GM12878 (cell line): ENCODE measurements at regions not wholly inside any gene's neighbourhood (a gene's known extent, or its start where the extent isn't known, plus 50 kb on each side); places are given as distances from the start of the nearest gene placed in this dataset.

Experiments used
- ATAC-seq: fragments of 200-7000 bp; cut with Tn5 transposase; 3 replicates; pipeline ENCODE4 v1.9.1; 2020; ENCODE audit warnings: mild to moderate bottlenecking, moderate library complexity
- BruUV-seq: library from RNA; stranded (reverse); fragments of 400-500 nt; replicated peaks from 2 replicates; lab custom pipeline; 2021; lab: Mats Ljungman, UMichigan
- CTCF ChIA-PET: fragments of 300-600 bp; sonication (Branson Sonifier 250); formaldehyde crosslinking; extraction: SDS; loops from one replicate; lab custom pipeline; 2021; ENCODE audit warnings: inconsistent platforms; lab: Yijun Ruan, JAX
- POLR2A ChIA-PET: fragments of 350-600 bp; formaldehyde crosslinking; extraction: SDS; loops from one replicate; lab custom pipeline; 2021; ENCODE audit warnings: inconsistent platforms; lab: Charles Lee
- RAD21 ChIA-PET: fragments of 300-600 bp; sonication (Branson Sonifier 250); formaldehyde crosslinking; loops from one replicate; lab custom pipeline; 2023; ENCODE audit warnings: antibody characterized with exemption; ENCODE audit not compliant: unreplicated experiment; lab: Charles Lee
- SMC1A ChIA-PET: fragments of 300-600 bp; sonication (Branson Sonifier 250); formaldehyde crosslinking; loops from one replicate; lab custom pipeline; 2023; ENCODE audit not compliant: unreplicated experiment, uncharacterized antibody; lab: Charles Lee
- DNase-seq: peaks from one replicate; pipeline ENCODE4 v3.0.0-alpha.2; 2011; ENCODE audit warnings: low read depth, low spot score
- FAIRE-seq: peaks from 3 replicates; lab custom pipeline; 2011; peaks lifted over from hg19 to GRCh38; lab: Jason Lieb, UNC
- H2AFZ ChIP-seq: 2 replicates; pipeline ENCODE4 v1.6.0; 2011; ENCODE audit warnings: low read depth, low read length, control low read depth; ENCODE audit not compliant: control insufficient read depth
- H3K27ac ChIP-seq: 2 replicates; pipeline ENCODE4 v1.5.1; 2011; ENCODE audit warnings: control low read depth; ENCODE audit not compliant: control insufficient read depth, insufficient read depth
- H3K27me3 ChIP-seq, 2 experiments: replicated peaks in 1 of 2; 2 replicates each; pipeline versions ENCODE4 v1.6.0 to v1.6.1; 2011; ENCODE audit warnings: low read length in 1 of 2; ENCODE audit not compliant: control insufficient read depth in 2 of 2, insufficient read depth in 2 of 2
- H3K36me3 ChIP-seq, 2 experiments: 2 replicates each; pipeline ENCODE4 v1.5.1; 2011; ENCODE audit warnings: low read length in 1 of 2; ENCODE audit not compliant: control insufficient read depth in 2 of 2, insufficient read depth in 2 of 2
- H3K4me1 ChIP-seq: 2 replicates; pipeline ENCODE4 v1.6.1; 2011; ENCODE audit warnings: mild to moderate bottlenecking, low read length, moderate library complexity, mixed read lengths; ENCODE audit not compliant: control insufficient read depth, insufficient read depth
- H3K4me2 ChIP-seq: 2 replicates; pipeline ENCODE4 v1.6.0; 2011; ENCODE audit warnings: control low read depth; ENCODE audit not compliant: control insufficient read depth, insufficient read depth
- H3K4me3 ChIP-seq: fragments of 200-600 bp; sonication (generic); 2 replicates; pipeline ENCODE4 v1.5.1; 2016
- H3K79me2 ChIP-seq: 2 replicates; pipeline ENCODE4 v1.6.0; 2011; ENCODE audit warnings: low read length; ENCODE audit not compliant: control insufficient read depth, insufficient read depth
- H3K9ac ChIP-seq: 2 replicates; pipeline ENCODE4 v1.8.0; 2011; ENCODE audit warnings: low read length, control low read depth, mixed read lengths; ENCODE audit not compliant: control insufficient read depth, insufficient read depth
- H3K9me3 ChIP-seq: replicated peaks from 3 replicates; pipeline ENCODE4 v1.5.1; 2011; ENCODE audit warnings: mild to moderate bottlenecking, low read length; ENCODE audit not compliant: control insufficient read depth, insufficient read depth
- H4K20me1 ChIP-seq: 2 replicates; pipeline ENCODE4 v1.6.0; 2011; ENCODE audit not compliant: control insufficient read depth, insufficient read depth
- BACH1 ChIP-seq: fragments of 450-650 bp; IDR thresholded peaks from 2 replicates; pipeline ENCODE4 v1.6.1; 2017; ENCODE audit warnings: mild to moderate bottlenecking, borderline replicate concordance
- DPF2 ChIP-seq: fragments of 450-650 bp; IDR thresholded peaks from 2 replicates; pipeline ENCODE4 v1.6.1; 2017; ENCODE audit warnings: mild to moderate bottlenecking
- EP300 ChIP-seq, 2 experiments: fragments of 150-350 bp in 1 of 2; IDR thresholded peaks; 2 replicates each; pipeline ENCODE4 v1.6.1; 2011 to 2012; ENCODE audit warnings: low read depth in 2 of 2, low read length in 2 of 2, borderline replicate concordance in 1 of 2, improper control_type of control experiment in 1 of 2, inconsistent platforms in 1 of 2; ENCODE audit not compliant: control insufficient read depth in 1 of 2
- HDAC6 ChIP-seq: fragments of 200-600 bp; sonication (generic); IDR thresholded peaks from one replicate; pipeline ENCODE4 v1.8.0; 2017; ENCODE audit warnings: antibody characterized with exemption; ENCODE audit not compliant: unreplicated experiment
- MTA3 ChIP-seq: IDR thresholded peaks from 2 replicates; pipeline ENCODE4 v1.6.1; 2012; ENCODE audit warnings: low read length, inconsistent platforms, borderline replicate concordance
- NRF1 ChIP-seq: conservative IDR thresholded peaks from 2 replicates; pipeline ENCODE4 v1.6.1; 2011; ENCODE audit warnings: mild to moderate bottlenecking, low read depth, low read length, improper control_type of control experiment
- POLR2AphosphoS2 ChIP-seq: IDR thresholded peaks from 2 replicates; pipeline ENCODE4 v1.6.1; 2011; ENCODE audit warnings: low read depth, mild to moderate bottlenecking, low read length, improper control_type of control experiment, moderate library complexity
- RFX5 ChIP-seq: IDR thresholded peaks from 2 replicates; pipeline ENCODE4 v1.6.1; 2011; ENCODE audit warnings: low read depth, low read length, improper control_type of control experiment
- SIN3A ChIP-seq: IDR thresholded peaks from 2 replicates; pipeline ENCODE4 v1.6.1; 2012; ENCODE audit warnings: low read depth, low read length, improper control_type of control experiment
- SIX5 ChIP-seq: IDR thresholded peaks from 2 replicates; pipeline ENCODE4 v1.6.1; 2011; ENCODE audit warnings: mild to moderate bottlenecking, low read depth, low read length, moderate library complexity; ENCODE audit not compliant: severe bottlenecking
- STAT1 ChIP-seq: fragments of 450-650 bp; conservative IDR thresholded peaks from 2 replicates; pipeline ENCODE4 v1.6.1; 2014; ENCODE audit warnings: antibody characterized with exemption, mild to moderate bottlenecking
- TCF12 ChIP-seq: IDR thresholded peaks from 2 replicates; pipeline ENCODE4 v1.6.1; 2011; ENCODE audit warnings: low read depth, mild to moderate bottlenecking, low read length
- YBX1 ChIP-seq: fragments of 450-650 bp; IDR thresholded peaks from 2 replicates; pipeline ENCODE4 v1.6.1; 2016; ENCODE audit warnings: antibody characterized with exemption
- ZBED1 ChIP-seq: IDR thresholded peaks from 2 replicates; pipeline ENCODE4 v1.6.1; 2016; ENCODE audit warnings: borderline replicate concordance
- WGBS: methylation state at CpG from one replicate; pipeline ENCODE4 v1.1.6; 2016; ENCODE audit warnings: low lambda C conversion rate; ENCODE audit not compliant: insufficient replicate concordance, insufficient coverage; ENCODE audit errors: missing lambda C conversion rate; 5-methylcytosine and 5-hydroxymethylcytosine counted together
- in situ Hi-C: fragments of 300-500 bp; cut with MboI; formaldehyde crosslinking; loops from 9 replicates; pipeline ENCODE4 v1.14.3; 2018; ENCODE audit warnings: mixed read lengths
- intact Hi-C: fragments of 100-400 bp; cut with micrococcal nuclease; formaldehyde crosslinking; loops from one replicate; pipeline ENCODE4 v1.14.2; 2022; ENCODE audit not compliant: unreplicated experiment
- TF ChIP-seq, protein P1 (sequence below): IDR thresholded peaks from 2 replicates; pipeline ENCODE4 v1.6.1; 2012; ENCODE audit warnings: mild to moderate bottlenecking, low read depth, low read length
- TF ChIP-seq, protein P2 (sequence below): fragments of 450-650 bp; IDR thresholded peaks from 2 replicates; pipeline ENCODE4 v1.6.1; 2017; ENCODE audit warnings: antibody characterized with exemption, mild to moderate bottlenecking, moderate library complexity

DNA sequence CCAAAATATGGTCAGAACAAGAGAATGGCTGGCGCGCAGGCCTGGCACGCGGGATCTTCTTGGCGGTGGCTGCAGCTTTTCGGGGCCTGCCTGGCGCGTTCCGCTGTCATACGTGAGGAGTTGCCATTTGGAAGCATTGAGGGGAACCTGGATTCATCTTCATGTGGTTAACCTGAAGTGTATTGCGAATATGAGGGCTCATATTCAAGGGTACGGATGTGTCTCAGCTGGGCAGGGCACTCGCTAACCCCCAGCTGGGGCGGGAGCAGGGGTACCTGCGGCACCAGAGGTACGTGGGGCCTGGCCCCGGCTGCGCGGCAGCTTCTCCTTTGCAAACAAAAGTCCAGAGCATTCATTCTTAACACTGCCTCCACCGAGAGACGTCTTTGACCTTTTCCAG lies 605.6 kb downstream of the QKI start:
- Histone ChIP-seq H3K79me2 (no peaks in the 10 kb centered on the region), H3K9me3 (no peaks in the 10 kb centered on the region), H3K4me3 (no peak overlapping the region), H3K4me1 (no peaks in the 10 kb centered on the region), H2AFZ (no peak overlapping the region), H4K20me1 (no peaks in the 10 kb centered on the region), H3K27me3 (no peaks in the 10 kb centered on the region), H3K36me3 (no peaks in the 10 kb centered on the region), H3K4me2 (no peak overlapping the region), H3K27ac (no peak overlapping the region), H3K9ac (no peak overlapping the region)
- WGBS = 55% methylated on average over 21 of the region's 21 CpGs
- TF ChIP-seq HDAC6 (no peak), MTA3 (no peak), ZBED1 (no peak), STAT1 (no peak), BACH1 (no peak), NRF1 (no peak), RFX5 (no peak), TCF12 (no peak), DPF2 (no peak), POLR2AphosphoS2 (no peak), SIN3A (no peak), YBX1 (no peak), SIX5 (no peak), EP300 (IDR thresholded peaks at IDR 0.05; ENCODE audit: borderline replicate concordance in 1 of 2, control insufficient read depth in 1 of 2, low read depth in 2 of 2, low read length in 2 of 2) (no peak)
- TF ChIP-seq, protein P1, sequence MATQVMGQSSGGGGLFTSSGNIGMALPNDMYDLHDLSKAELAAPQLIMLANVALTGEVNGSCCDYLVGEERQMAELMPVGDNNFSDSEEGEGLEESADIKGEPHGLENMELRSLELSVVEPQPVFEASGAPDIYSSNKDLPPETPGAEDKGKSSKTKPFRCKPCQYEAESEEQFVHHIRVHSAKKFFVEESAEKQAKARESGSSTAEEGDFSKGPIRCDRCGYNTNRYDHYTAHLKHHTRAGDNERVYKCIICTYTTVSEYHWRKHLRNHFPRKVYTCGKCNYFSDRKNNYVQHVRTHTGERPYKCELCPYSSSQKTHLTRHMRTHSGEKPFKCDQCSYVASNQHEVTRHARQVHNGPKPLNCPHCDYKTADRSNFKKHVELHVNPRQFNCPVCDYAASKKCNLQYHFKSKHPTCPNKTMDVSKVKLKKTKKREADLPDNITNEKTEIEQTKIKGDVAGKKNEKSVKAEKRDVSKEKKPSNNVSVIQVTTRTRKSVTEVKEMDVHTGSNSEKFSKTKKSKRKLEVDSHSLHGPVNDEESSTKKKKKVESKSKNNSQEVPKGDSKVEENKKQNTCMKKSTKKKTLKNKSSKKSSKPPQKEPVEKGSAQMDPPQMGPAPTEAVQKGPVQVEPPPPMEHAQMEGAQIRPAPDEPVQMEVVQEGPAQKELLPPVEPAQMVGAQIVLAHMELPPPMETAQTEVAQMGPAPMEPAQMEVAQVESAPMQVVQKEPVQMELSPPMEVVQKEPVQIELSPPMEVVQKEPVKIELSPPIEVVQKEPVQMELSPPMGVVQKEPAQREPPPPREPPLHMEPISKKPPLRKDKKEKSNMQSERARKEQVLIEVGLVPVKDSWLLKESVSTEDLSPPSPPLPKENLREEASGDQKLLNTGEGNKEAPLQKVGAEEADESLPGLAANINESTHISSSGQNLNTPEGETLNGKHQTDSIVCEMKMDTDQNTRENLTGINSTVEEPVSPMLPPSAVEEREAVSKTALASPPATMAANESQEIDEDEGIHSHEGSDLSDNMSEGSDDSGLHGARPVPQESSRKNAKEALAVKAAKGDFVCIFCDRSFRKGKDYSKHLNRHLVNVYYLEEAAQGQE = no peak
- TF ChIP-seq, protein P2, sequence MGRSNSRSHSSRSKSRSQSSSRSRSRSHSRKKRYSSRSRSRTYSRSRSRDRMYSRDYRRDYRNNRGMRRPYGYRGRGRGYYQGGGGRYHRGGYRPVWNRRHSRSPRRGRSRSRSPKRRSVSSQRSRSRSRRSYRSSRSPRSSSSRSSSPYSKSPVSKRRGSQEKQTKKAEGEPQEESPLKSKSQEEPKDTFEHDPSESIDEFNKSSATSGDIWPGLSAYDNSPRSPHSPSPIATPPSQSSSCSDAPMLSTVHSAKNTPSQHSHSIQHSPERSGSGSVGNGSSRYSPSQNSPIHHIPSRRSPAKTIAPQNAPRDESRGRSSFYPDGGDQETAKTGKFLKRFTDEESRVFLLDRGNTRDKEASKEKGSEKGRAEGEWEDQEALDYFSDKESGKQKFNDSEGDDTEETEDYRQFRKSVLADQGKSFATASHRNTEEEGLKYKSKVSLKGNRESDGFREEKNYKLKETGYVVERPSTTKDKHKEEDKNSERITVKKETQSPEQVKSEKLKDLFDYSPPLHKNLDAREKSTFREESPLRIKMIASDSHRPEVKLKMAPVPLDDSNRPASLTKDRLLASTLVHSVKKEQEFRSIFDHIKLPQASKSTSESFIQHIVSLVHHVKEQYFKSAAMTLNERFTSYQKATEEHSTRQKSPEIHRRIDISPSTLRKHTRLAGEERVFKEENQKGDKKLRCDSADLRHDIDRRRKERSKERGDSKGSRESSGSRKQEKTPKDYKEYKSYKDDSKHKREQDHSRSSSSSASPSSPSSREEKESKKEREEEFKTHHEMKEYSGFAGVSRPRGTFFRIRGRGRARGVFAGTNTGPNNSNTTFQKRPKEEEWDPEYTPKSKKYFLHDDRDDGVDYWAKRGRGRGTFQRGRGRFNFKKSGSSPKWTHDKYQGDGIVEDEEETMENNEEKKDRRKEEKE = no peak
- CTCF ChIA-PET = no interaction called here
- SMC1A ChIA-PET = no interaction called here
- no peak for DNase-seq
- POLR2A ChIA-PET = no interaction called here
- RAD21 ChIA-PET = no interaction called here
- no TSS peak for BruUV-seq
- ATAC-seq = no peak
- intact Hi-C loops = no loop called here
- FAIRE-seq = no peak
- in situ Hi-C loops = no loop called here
